Hematopoietic multipotent progenitor cell treated with erythropoietin and hydrocortisone succinate and interleukin-3 and kit ligand, for 4 days (in vitro differentiated cells): ENCODE measurements at regions not wholly inside any gene's neighbourhood (a gene's known extent, or its start where the extent isn't known, plus 50 kb on each side); places are given as distances from the start of the nearest gene placed in this dataset.

ENCODE experiments used
- DNase-seq: peaks from one replicate; pipeline ENCODE4 v3.0.0-alpha.2; 2015

GRCh38 chr5:6161257-6161656 is 217.1 kb downstream of the MED10 start:
- no peak for DNase-seq

- DNase-seq = no peak
Observed at GRCh38 chr5:6159832-6160430, 218.4 kb downstream of the MED10 start.

- DNase-seq = no peak
Observed at GRCh38 chr5:6158974-6159831, 219.1 kb downstream of the MED10 start.

- no peak for DNase-seq
Observed at GRCh38 chr5:6154216-6154615, 224.1 kb downstream of the MED10 start.

GRCh38 chr5:6146271-6146670 is 232.1 kb downstream of the MED10 start:
- no peak for DNase-seq

- DNase-seq = no peak
Observed at GRCh38 chr5:6145616-6146237, 232.6 kb downstream of the MED10 start.

GRCh38 chr5:6143523-6143922 is 234.8 kb downstream of the MED10 start:
- DNase-seq = no peak

GRCh38 chr5:6142353-6142752 is 236.0 kb downstream of the MED10 start:
- no peak for DNase-seq

- DNase-seq = no peak
Observed at GRCh38 chr5:6140219-6140618, 238.1 kb downstream of the MED10 start.

- DNase-seq = no peak
Observed at GRCh38 chr5:6135977-6136376, 242.4 kb downstream of the MED10 start.

- no peak for DNase-seq
Observed at GRCh38 chr5:6134281-6134680, 244.1 kb downstream of the MED10 start.

GRCh38 chr5:6125781-6126180 is 252.6 kb downstream of the MED10 start:
- DNase-seq = no peak

- DNase-seq = no peak
Observed at GRCh38 chr5:6118691-6119090, 259.7 kb downstream of the MED10 start.

GRCh38 chr5:6117212-6117611 is 261.1 kb downstream of the MED10 start:
- no peak for DNase-seq

GRCh38 chr5:6115852-6116251 is 262.5 kb downstream of the MED10 start:
- no peak for DNase-seq

GRCh38 chr5:6112538-6112937 is 265.8 kb downstream of the MED10 start:
- no peak for DNase-seq

GRCh38 chr5:6112125-6112524 is 266.2 kb downstream of the MED10 start:
- no peak for DNase-seq

- no peak for DNase-seq
Observed at GRCh38 chr5:6111131-6111530, 267.2 kb downstream of the MED10 start.

GRCh38 chr5:6110441-6111005 is 267.8 kb downstream of the MED10 start:
- no peak for DNase-seq

- DNase-seq = no peak
Observed at GRCh38 chr5:6108981-6109825, 269.1 kb downstream of the MED10 start.

- DNase-seq = no peak
Observed at GRCh38 chr5:6108540-6108848, 269.9 kb downstream of the MED10 start.

- DNase-seq = no peak
Observed at GRCh38 chr5:6107675-6108539, 270.4 kb downstream of the MED10 start.
